SU-DHL-6 (cell line): ENCODE measurements at regions not wholly inside any gene's neighbourhood (a gene's known extent, or its start where the extent isn't known, plus 50 kb on each side); places are given as distances from the start of the nearest gene placed in this dataset.

Source experiments
- H2AFZ ChIP-seq: fragments of 200-600 bp; sonication (generic); 2 replicates; pipeline ENCODE4 v1.6.1; 2014; ENCODE audit warnings: low read depth, mild to moderate bottlenecking, moderate library complexity, mixed read lengths, antibody characterized with exemption, low read length; ENCODE audit not compliant: severe bottlenecking
- H3F3A ChIP-seq: fragments of 200-600 bp; shearing (Covaris generic); 2 replicates; pipeline ENCODE4 v1.6.0; 2016; ENCODE audit warnings: antibody characterized with exemption, mild to moderate bottlenecking; ENCODE audit not compliant: insufficient read depth
- H3K27ac ChIP-seq: fragments of 200-600 bp; sonication (generic); 2 replicates; pipeline ENCODE4 v1.5.1; 2016; ENCODE audit warnings: low read depth, mild to moderate bottlenecking, low read length, moderate library complexity, mixed read lengths
- H3K27me3 ChIP-seq: fragments of 200-600 bp; sonication (generic), shearing (Covaris generic); 2 replicates; pipeline ENCODE4 v1.6.0; 2014; ENCODE audit warnings: mild to moderate bottlenecking, low read length
- H3K36me3 ChIP-seq: fragments of 200-600 bp; sonication (generic); 2 replicates; pipeline ENCODE4 v1.6.1; 2014; ENCODE audit warnings: mild to moderate bottlenecking, low read length, mixed read lengths
- H3K4me2 ChIP-seq: fragments of 300-600, 200-600 bp; shearing (Covaris generic), sonication (generic); 2 replicates; pipeline ENCODE4 v1.6.0; 2014; ENCODE audit warnings: low read length, low read depth, mild to moderate bottlenecking; ENCODE audit not compliant: poor library complexity, severe bottlenecking
- H3K4me3 ChIP-seq: fragments of 200-600 bp; sonication (generic); 2 replicates; pipeline ENCODE4 v1.5.1; 2014; ENCODE audit warnings: antibody characterized with exemption, low read length, mild to moderate bottlenecking, mixed read lengths; ENCODE audit not compliant: insufficient read depth, poor library complexity, severe bottlenecking
- H3K79me2 ChIP-seq: fragments of 200-600 bp; sonication (generic); 2 replicates; pipeline ENCODE4 v1.6.1; 2014; ENCODE audit warnings: mild to moderate bottlenecking, low read length, moderate library complexity; ENCODE audit not compliant: insufficient read depth
- H3K9ac ChIP-seq: fragments of 200-600 bp; sonication (generic); 2 replicates; pipeline ENCODE4 v1.7.0; 2014; ENCODE audit warnings: mild to moderate bottlenecking, low read length
- H3K9me2 ChIP-seq: fragments of 200-600 bp; sonication (generic); replicated peaks from 2 replicates; pipeline ENCODE4 v1.6.1; 2014; ENCODE audit warnings: low read length; ENCODE audit not compliant: insufficient read depth
- H3K9me3 ChIP-seq: fragments of 200-600 bp; sonication (generic); 2 replicates; pipeline ENCODE4 v1.6.1; 2014; ENCODE audit warnings: low read length, mixed read lengths; ENCODE audit not compliant: insufficient read depth
- H4K20me1 ChIP-seq: fragments of 200-600 bp; sonication (generic); 2 replicates; pipeline ENCODE4 v1.6.1; 2014; ENCODE audit warnings: low read depth, mild to moderate bottlenecking, antibody characterized with exemption, low read length, moderate library complexity, mixed read lengths
- CTCF ChIP-seq: fragments of 200-600 bp; sonication (generic); IDR thresholded peaks from one replicate; pipeline ENCODE4 v1.5.1; 2017; ENCODE audit warnings: antibody characterized with exemption, mild to moderate bottlenecking, low read length, moderate library complexity; ENCODE audit not compliant: insufficient read depth, poor library complexity, severe bottlenecking
- EZH2phosphoT487 ChIP-seq: fragments of 200-600 bp; sonication (generic), shearing (Covaris generic); conservative IDR thresholded peaks from 2 replicates; pipeline ENCODE4 v1.6.1; 2018; ENCODE audit warnings: mild to moderate bottlenecking, antibody characterized with exemption, low read length, moderate library complexity, mixed read lengths

DNA sequence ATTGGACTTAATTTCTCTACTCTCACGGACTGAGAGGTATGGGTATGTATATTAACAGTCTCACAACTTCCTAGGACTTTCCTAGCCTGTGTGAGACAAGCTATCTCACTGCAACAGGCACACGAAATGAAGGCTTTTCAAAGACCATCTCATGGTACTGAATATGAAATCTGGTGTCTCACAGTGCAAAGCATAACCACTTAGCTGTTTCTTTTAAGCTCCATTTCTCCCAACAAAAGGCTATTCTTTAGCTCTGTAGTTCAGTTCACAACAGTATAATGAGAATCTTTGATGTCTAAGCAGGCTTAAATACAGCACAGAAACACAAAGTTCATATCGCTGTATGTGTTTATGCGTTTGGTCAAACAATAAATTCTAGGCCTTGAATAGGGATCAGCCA, 116.2 kb upstream of the PCDH18 start:
- H3K36me3 ChIP-seq: no peaks in the 10 kb centered on the region
- H2AFZ ChIP-seq: no peak overlapping the region
- no peak overlapping the region for H3K9ac ChIP-seq
- no peak overlapping the region for H3K4me3 ChIP-seq
- no peaks in the 10 kb centered on the region for H3K27me3 ChIP-seq
- no peaks in the 10 kb centered on the region for H3K79me2 ChIP-seq
- no peak overlapping the region for H3K4me2 ChIP-seq
- no peaks in the 10 kb centered on the region for H3K9me3 ChIP-seq
- no peaks in the 10 kb centered on the region for H4K20me1 ChIP-seq
- no peak overlapping the region for H3K27ac ChIP-seq
- H3F3A ChIP-seq: no peaks in the 10 kb centered on the region
- TF ChIP-seq CTCF (no peak), EZH2phosphoT487 (no peak)
- H3K9me2 ChIP-seq: no peaks in the 10 kb centered on the region

GRCh38 chr4:137647375-137647774, 115.1 kb upstream of the PCDH18 start:
- H3K27me3 ChIP-seq: no peaks in the 10 kb centered on the region
- no peaks in the 10 kb centered on the region for H4K20me1 ChIP-seq
- H3K36me3 ChIP-seq: no peaks in the 10 kb centered on the region
- H3K4me2 ChIP-seq: no peak overlapping the region
- no peaks in the 10 kb centered on the region for H3K9me2 ChIP-seq
- no peak overlapping the region for H3K4me3 ChIP-seq
- H3K9me3 ChIP-seq: no peaks in the 10 kb centered on the region
- H3K79me2 ChIP-seq: no peaks in the 10 kb centered on the region
- no peak overlapping the region for H3K27ac ChIP-seq
- H2AFZ ChIP-seq: no peak overlapping the region
- no peak overlapping the region for H3K9ac ChIP-seq
- TF ChIP-seq EZH2phosphoT487: no peak
- TF ChIP-seq CTCF: no peak
- no peaks in the 10 kb centered on the region for H3F3A ChIP-seq

GRCh38 chr4:137644201-137644600, 111.9 kb upstream of the PCDH18 start:
- no peak overlapping the region for H3K4me3 ChIP-seq
- no peak overlapping the region for H3K4me2 ChIP-seq
- H3K9me3 ChIP-seq: no peaks in the 10 kb centered on the region
- H3K9ac ChIP-seq: no peak overlapping the region
- no peaks in the 10 kb centered on the region for H3K27me3 ChIP-seq
- TF ChIP-seq CTCF (no peak), EZH2phosphoT487 (no peak)
- H3K36me3 ChIP-seq: no peaks in the 10 kb centered on the region
- no peaks in the 10 kb centered on the region for H3K79me2 ChIP-seq
- H3K27ac ChIP-seq: no peak overlapping the region
- H3K9me2 ChIP-seq: no peaks in the 10 kb centered on the region
- H4K20me1 ChIP-seq: no peaks in the 10 kb centered on the region
- no peak overlapping the region for H2AFZ ChIP-seq
- no peaks in the 10 kb centered on the region for H3F3A ChIP-seq

DNA sequence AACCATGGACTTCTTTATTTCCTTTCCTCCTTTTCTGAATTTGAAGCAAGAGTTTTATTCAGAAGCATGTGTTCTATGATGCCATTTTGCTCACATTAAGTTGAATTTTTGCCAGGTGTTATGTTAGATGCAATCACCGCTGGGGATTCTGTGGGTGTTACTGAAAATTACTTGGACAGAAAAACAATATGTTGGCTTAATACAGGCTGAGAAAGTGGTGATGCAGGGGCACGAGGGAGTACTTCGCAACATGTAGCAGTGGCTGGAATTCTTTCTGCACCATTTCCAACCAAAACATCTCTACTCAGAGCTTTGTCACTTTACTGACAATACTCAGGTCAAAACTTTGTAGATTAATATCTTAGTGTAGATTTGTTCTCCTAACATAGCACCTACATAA, 109.2 kb upstream of the PCDH18 start:
- Histone ChIP-seq H2AFZ (no peak overlapping the region), H3K4me3 (no peak overlapping the region), H3K9me2 (no peaks in the 10 kb centered on the region), H4K20me1 (no peaks in the 10 kb centered on the region), H3K4me2 (no peak overlapping the region), H3F3A (no peaks in the 10 kb centered on the region), H3K27me3 (no peaks in the 10 kb centered on the region), H3K27ac (no peak overlapping the region), H3K36me3 (no peaks in the 10 kb centered on the region), H3K9ac (no peak overlapping the region), H3K79me2 (no peaks in the 10 kb centered on the region), H3K9me3 (no peaks in the 10 kb centered on the region)
- no peak for TF ChIP-seq EZH2phosphoT487
- TF ChIP-seq CTCF: no peak
